Mesenchymal stem cell (in vitro differentiated cells and primary cell): ENCODE measurements at regions not wholly inside any gene's neighbourhood (a gene's known extent, or its start where the extent isn't known, plus 50 kb on each side); places are given as distances from the start of the nearest gene placed in this dataset.

Source experiments
- DNase-seq: peaks from one replicate; pipeline ENCODE4 v3.0.0-alpha.2; 2013
- H2AFZ ChIP-seq: one replicate; pipeline ENCODE4 v1.6.1; 2013; ENCODE audit warnings: low read depth, mild to moderate bottlenecking, control low read depth, inconsistent platforms, low read length, moderate library complexity
- H2AK5ac ChIP-seq: 2 replicates; pipeline ENCODE4 v1.6.1; 2013; ENCODE audit warnings: low read length, moderate library complexity, mild to moderate bottlenecking, inconsistent platforms; ENCODE audit not compliant: severe bottlenecking
- H2BK120ac ChIP-seq: one replicate; pipeline ENCODE4 v1.6.1; 2013; ENCODE audit warnings: low read depth, mild to moderate bottlenecking, inconsistent platforms, low read length, moderate library complexity
- H2BK12ac ChIP-seq, 2 experiments: one replicate each; pipeline ENCODE4 v1.6.1; 2013; ENCODE audit warnings: inconsistent platforms in 2 of 2, low read length in 2 of 2, mild to moderate bottlenecking in 2 of 2, moderate library complexity in 2 of 2, control low read depth in 1 of 2
- H2BK15ac ChIP-seq: one replicate; pipeline ENCODE4 v1.6.1; 2013; ENCODE audit warnings: mild to moderate bottlenecking, low read depth, inconsistent platforms; ENCODE audit not compliant: poor library complexity, severe bottlenecking
- H2BK5ac ChIP-seq: 2 replicates; pipeline ENCODE4 v1.6.1; 2013; ENCODE audit warnings: low read depth, mild to moderate bottlenecking, low read length, control low read depth, inconsistent platforms; ENCODE audit not compliant: poor library complexity, severe bottlenecking
- H3K14ac ChIP-seq, 2 experiments: one replicate each; pipeline ENCODE4 v1.6.1; 2013; ENCODE audit warnings: inconsistent platforms in 2 of 2, low read length in 2 of 2, control low read depth in 1 of 2, mild to moderate bottlenecking in 1 of 2, moderate library complexity in 1 of 2
- H3K18ac ChIP-seq, 2 experiments: one replicate each; pipeline ENCODE4 v1.6.1; 2013; ENCODE audit warnings: inconsistent platforms in 2 of 2, low read length in 2 of 2, control low read depth in 1 of 2, low read depth in 1 of 2, mild to moderate bottlenecking in 1 of 2
- H3K23ac ChIP-seq, 2 experiments: one replicate each; pipeline ENCODE4 v1.6.1; 2013; ENCODE audit warnings: inconsistent platforms in 2 of 2, low read length in 2 of 2, mild to moderate bottlenecking in 2 of 2, moderate library complexity in 2 of 2, control low read depth in 1 of 2
- H3K27ac ChIP-seq: 2 replicates; pipeline ENCODE4 v1.5.1; 2013; ENCODE audit warnings: mild to moderate bottlenecking, moderate library complexity, low read length, control low read depth, inconsistent platforms; ENCODE audit not compliant: poor library complexity, severe bottlenecking
- H3K27me3 ChIP-seq, 2 experiments: 2 replicates each; pipeline versions ENCODE4 v1.6.1 to v1.7.0; 2013; ENCODE audit warnings: low read length in 2 of 2, mild to moderate bottlenecking in 2 of 2, moderate library complexity in 2 of 2, control low read depth in 1 of 2, inconsistent platforms in 1 of 2; ENCODE audit not compliant: control insufficient read depth in 1 of 2, insufficient read depth in 1 of 2
- H3K36me3 ChIP-seq, 2 experiments: 2 replicates each; pipeline versions ENCODE4 v1.6.1 to v1.7.0; 2013; ENCODE audit warnings: low read length in 2 of 2, control low read depth in 1 of 2, inconsistent platforms in 1 of 2, low read depth in 1 of 2, mild to moderate bottlenecking in 1 of 2; ENCODE audit not compliant: insufficient read depth in 2 of 2, control insufficient read depth in 1 of 2
- H3K4ac ChIP-seq, 2 experiments: one replicate each; pipeline ENCODE4 v1.6.1; 2013; ENCODE audit warnings: inconsistent platforms in 2 of 2, low read length in 2 of 2, mild to moderate bottlenecking in 2 of 2, moderate library complexity in 2 of 2, control low read depth in 1 of 2, low read depth in 1 of 2
- H3K4me1 ChIP-seq: 2 replicates; pipeline ENCODE4 v1.6.1; 2013; ENCODE audit warnings: low read depth, low read length, control low read depth; ENCODE audit not compliant: control insufficient read depth, insufficient read depth
- H3K4me2 ChIP-seq: 2 replicates; pipeline ENCODE4 v1.6.1; 2013; ENCODE audit warnings: low read length, mild to moderate bottlenecking, inconsistent platforms; ENCODE audit not compliant: poor library complexity, severe bottlenecking
- H3K4me3 ChIP-seq, 2 experiments: 2 replicates each; pipeline versions ENCODE4 v1.5.1 to v1.7.0; 2013; ENCODE audit warnings: low read length in 2 of 2, mild to moderate bottlenecking in 2 of 2, control low read depth in 1 of 2, low read depth in 1 of 2; ENCODE audit not compliant: insufficient read depth in 1 of 2
- H3K79me1 ChIP-seq: replicated peaks from 2 replicates; pipeline ENCODE4 v1.6.1; 2013; ENCODE audit warnings: mild to moderate bottlenecking, control low read depth, low read length, inconsistent platforms; ENCODE audit not compliant: poor library complexity, severe bottlenecking
- H3K9ac ChIP-seq: 2 replicates; pipeline ENCODE4 v1.7.0; 2013; ENCODE audit warnings: mild to moderate bottlenecking, low read length, moderate library complexity
- H3K9me3 ChIP-seq: 2 replicates; pipeline ENCODE4 v1.7.0; 2013; ENCODE audit warnings: mild to moderate bottlenecking, low read length; ENCODE audit not compliant: control insufficient read depth
- H4K8ac ChIP-seq: one replicate; pipeline ENCODE4 v1.6.1; 2013; ENCODE audit warnings: inconsistent platforms, mild to moderate bottlenecking, low read length, moderate library complexity
- H4K91ac ChIP-seq: one replicate; pipeline ENCODE4 v1.6.1; 2013; ENCODE audit warnings: mild to moderate bottlenecking, low read length, inconsistent platforms
- WGBS: methylation state at CpG from one replicate; pipeline ENCODE4 v1.1.7; 2013; ENCODE audit warnings: mixed read lengths; 5-methylcytosine and 5-hydroxymethylcytosine counted together

- 96% methylated on average over 2 of the region's 5 CpGs for WGBS
- no peak overlapping the region for H2AFZ ChIP-seq
Observed at GRCh38 chr1:82258887-82259286, 458.2 kb downstream of the ADGRL2 start.

GRCh38 chr1:82246050-82246449, 445.3 kb downstream of the ADGRL2 start:
- Histone ChIP-seq H3K79me1 (no peaks in the 10 kb centered on the region), H3K27ac (no peak overlapping the region), H2AK5ac (no peak overlapping the region), H3K27me3 (no peaks in the 10 kb centered on the region), H2BK15ac (no peak overlapping the region), H3K4me2 (no peak overlapping the region), H3K9ac (no peak overlapping the region), H4K8ac (no peak overlapping the region), H4K91ac (no peak overlapping the region), H3K4me3 (no peak overlapping the region), H3K36me3 (no peaks in the 10 kb centered on the region), H2BK120ac (no peak overlapping the region), H2AFZ (no peak overlapping the region), H3K9me3 (peaks cover 7% of the 10 kb centered on the region), H3K14ac (no peak overlapping the region), H3K4ac (no peak overlapping the region), H2BK12ac (no peak overlapping the region), H3K23ac (no peak overlapping the region), H3K4me1 (no peaks in the 10 kb centered on the region), H3K18ac (no peak overlapping the region), H2BK5ac (no peak overlapping the region)
- WGBS: 77% methylated on average over 1 of the region's 3 CpGs
- no peak for DNase-seq

More at GRCh38 chr1:82258887-82259286, 458.2 kb downstream of the ADGRL2 start:
- H3K9me3 ChIP-seq: no peaks in the 10 kb centered on the region
- no peak overlapping the region for H3K9ac ChIP-seq
- H2BK5ac ChIP-seq: no peak overlapping the region
- no peaks in the 10 kb centered on the region for H3K4me1 ChIP-seq
- no peak overlapping the region for H3K4me2 ChIP-seq
- no peak overlapping the region for H2BK12ac ChIP-seq
- H2AK5ac ChIP-seq: no peak overlapping the region
- no peak overlapping the region for H3K4me3 ChIP-seq
- H2BK120ac ChIP-seq: no peak overlapping the region
- DNase-seq: no peak
- no peaks in the 10 kb centered on the region for H3K27me3 ChIP-seq
- no peak overlapping the region for H3K23ac ChIP-seq
- no peaks in the 10 kb centered on the region for H3K36me3 ChIP-seq
- H3K79me1 ChIP-seq: no peaks in the 10 kb centered on the region
- H3K4ac ChIP-seq: no peak overlapping the region
- H2BK15ac ChIP-seq: no peak overlapping the region
- no peak overlapping the region for H3K18ac ChIP-seq
- no peak overlapping the region for H4K91ac ChIP-seq
- H4K8ac ChIP-seq: no peak overlapping the region
- H3K14ac ChIP-seq: no peak overlapping the region
- H3K27ac ChIP-seq: no peak overlapping the region

GRCh38 chr1:82245345-82246014, 444.7 kb downstream of the ADGRL2 start:
- no peak overlapping the region for H3K9ac ChIP-seq

GRCh38 chr1:82240571-82240970, 439.8 kb downstream of the ADGRL2 start:
- H3K9ac ChIP-seq: no peak overlapping the region
- no peak overlapping the region for H3K4me2 ChIP-seq
- no peaks in the 10 kb centered on the region for H3K27me3 ChIP-seq
- no peak overlapping the region for H2BK15ac ChIP-seq
- peak; percentile 5 for DNase-seq
- no peak overlapping the region for H2BK12ac ChIP-seq
- H3K4me1 ChIP-seq: no peaks in the 10 kb centered on the region
- H2AFZ ChIP-seq: no peak overlapping the region
- H3K9me3 ChIP-seq: peaks cover 7% of the 10 kb centered on the region
- 63% methylated on average over 3 of the region's 3 CpGs for WGBS
- H3K14ac ChIP-seq: no peak overlapping the region
- H4K8ac ChIP-seq: no peak overlapping the region
- no peaks in the 10 kb centered on the region for H3K79me1 ChIP-seq
- H2BK120ac ChIP-seq: no peak overlapping the region
- H3K4ac ChIP-seq: no peak overlapping the region
- H3K4me3 ChIP-seq: no peak overlapping the region
- no peaks in the 10 kb centered on the region for H3K36me3 ChIP-seq
- H2AK5ac ChIP-seq: no peak overlapping the region
- H3K27ac ChIP-seq: no peak overlapping the region
- no peak overlapping the region for H2BK5ac ChIP-seq
- no peak overlapping the region for H4K91ac ChIP-seq
- H3K18ac ChIP-seq: no peak overlapping the region
- H3K23ac ChIP-seq: no peak overlapping the region

More at GRCh38 chr1:82245345-82246014, 444.7 kb downstream of the ADGRL2 start:
- Histone ChIP-seq H3K14ac (no peak overlapping the region), H2AK5ac (no peak overlapping the region), H3K9me3 (peaks cover 7% of the 10 kb centered on the region), H3K4ac (no peak overlapping the region), H4K91ac (no peak overlapping the region), H4K8ac (no peak overlapping the region), H2BK120ac (no peak overlapping the region), H2BK12ac (no peak overlapping the region), H3K27ac (no peak overlapping the region), H3K23ac (no peak overlapping the region), H2AFZ (no peak overlapping the region), H2BK15ac (no peak overlapping the region), H3K4me2 (no peak overlapping the region), H3K4me3 (no peak overlapping the region), H3K79me1 (no peaks in the 10 kb centered on the region), H3K4me1 (no peaks in the 10 kb centered on the region), H3K18ac (no peak overlapping the region), H3K27me3 (no peaks in the 10 kb centered on the region), H3K36me3 (no peaks in the 10 kb centered on the region), H2BK5ac (no peak overlapping the region)
- WGBS: 97% methylated on average over 5 of the region's 7 CpGs
- DNase-seq: no peak
